GM06990 (cell line): ENCODE measurements at regions not wholly inside any gene's neighbourhood (a gene's known extent, or its start where the extent isn't known, plus 50 kb on each side); places are given as distances from the start of the nearest gene placed in this dataset.
A peak's percentile ranks its signal among the peaks of the same experiment; 100 is the strongest.

ENCODE experiments used
- DNase-seq: peaks from one replicate; pipeline ENCODE4 v3.0.0-alpha.2; 2011; ENCODE audit not compliant: insufficient read length; ENCODE audit errors: extremely low read depth
- H3K27me3 ChIP-seq: replicated peaks from 2 replicates; pipeline ENCODE4 v1.6.0; 2011; ENCODE audit warnings: low read length; ENCODE audit not compliant: control insufficient read depth, insufficient read depth
- H3K36me3 ChIP-seq: 2 replicates; pipeline ENCODE4 v1.5.1; 2011; ENCODE audit warnings: low read length; ENCODE audit not compliant: control insufficient read depth, insufficient read depth
- H3K4me3 ChIP-seq: replicated peaks from 2 replicates; pipeline ENCODE4 v1.5.1; 2011; ENCODE audit warnings: low read depth, mild to moderate bottlenecking, control low read depth, low read length
- TF ChIP-seq, protein P1 (sequence below): IDR thresholded peaks from 2 replicates; pipeline ENCODE4 v1.5.1; 2011; ENCODE audit warnings: low read length, control low read depth, mild to moderate bottlenecking, inconsistent platforms; ENCODE audit not compliant: insufficient read depth, poor library complexity, severe bottlenecking

DNA sequence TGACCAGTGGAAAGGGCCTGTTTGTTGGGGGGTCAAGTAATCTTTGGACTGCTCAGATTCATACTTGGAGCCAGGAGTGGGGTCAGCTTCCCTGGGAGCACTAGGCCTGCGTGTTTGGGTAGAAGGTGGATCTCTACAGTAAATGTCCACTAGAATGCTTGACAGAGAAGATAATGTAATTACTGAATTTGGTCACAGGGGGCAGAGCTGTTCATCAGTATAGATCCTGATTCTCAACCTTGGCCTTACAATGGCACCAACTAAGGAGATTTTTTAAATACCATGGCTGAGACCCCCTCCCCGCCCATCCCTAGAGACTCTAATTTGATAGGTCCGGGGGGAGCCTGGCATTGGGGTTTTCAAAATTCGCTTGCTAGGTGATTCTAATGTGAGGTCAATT lies 217.5 kb upstream of the PLXNA2 start:
- TF ChIP-seq, protein P1, sequence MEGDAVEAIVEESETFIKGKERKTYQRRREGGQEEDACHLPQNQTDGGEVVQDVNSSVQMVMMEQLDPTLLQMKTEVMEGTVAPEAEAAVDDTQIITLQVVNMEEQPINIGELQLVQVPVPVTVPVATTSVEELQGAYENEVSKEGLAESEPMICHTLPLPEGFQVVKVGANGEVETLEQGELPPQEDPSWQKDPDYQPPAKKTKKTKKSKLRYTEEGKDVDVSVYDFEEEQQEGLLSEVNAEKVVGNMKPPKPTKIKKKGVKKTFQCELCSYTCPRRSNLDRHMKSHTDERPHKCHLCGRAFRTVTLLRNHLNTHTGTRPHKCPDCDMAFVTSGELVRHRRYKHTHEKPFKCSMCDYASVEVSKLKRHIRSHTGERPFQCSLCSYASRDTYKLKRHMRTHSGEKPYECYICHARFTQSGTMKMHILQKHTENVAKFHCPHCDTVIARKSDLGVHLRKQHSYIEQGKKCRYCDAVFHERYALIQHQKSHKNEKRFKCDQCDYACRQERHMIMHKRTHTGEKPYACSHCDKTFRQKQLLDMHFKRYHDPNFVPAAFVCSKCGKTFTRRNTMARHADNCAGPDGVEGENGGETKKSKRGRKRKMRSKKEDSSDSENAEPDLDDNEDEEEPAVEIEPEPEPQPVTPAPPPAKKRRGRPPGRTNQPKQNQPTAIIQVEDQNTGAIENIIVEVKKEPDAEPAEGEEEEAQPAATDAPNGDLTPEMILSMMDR, result peak; percentile 37
- no peak for DNase-seq
- Histone ChIP-seq H3K36me3 (no peaks in the 10 kb centered on the region), H3K4me3 (no peak overlapping the region), H3K27me3 (no peaks in the 10 kb centered on the region)

DNA sequence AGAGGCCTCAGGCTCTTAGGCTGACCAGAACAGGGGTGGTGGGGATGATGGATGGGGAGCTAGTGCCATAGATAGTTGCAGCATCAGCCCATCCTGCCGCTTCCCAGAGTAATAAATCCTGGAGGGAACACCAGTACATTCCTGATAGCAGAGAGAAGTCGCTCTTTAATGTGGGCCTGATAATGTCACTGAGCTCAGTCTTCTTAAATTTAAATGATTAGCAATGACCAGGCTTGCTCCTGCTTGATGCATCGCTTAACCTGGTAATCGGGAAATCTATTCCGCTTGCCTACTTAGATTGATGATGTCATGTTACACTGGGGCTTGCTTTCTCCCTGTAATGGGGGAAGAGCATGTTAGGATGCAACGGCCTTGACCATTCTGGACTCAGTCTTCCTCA lies 218.6 kb upstream of the PLXNA2 start:
- TF ChIP-seq, protein P1, result no peak
- Histone ChIP-seq H3K4me3 (no peak overlapping the region), H3K27me3 (no peaks in the 10 kb centered on the region), H3K36me3 (no peaks in the 10 kb centered on the region)
- no peak for DNase-seq

DNA sequence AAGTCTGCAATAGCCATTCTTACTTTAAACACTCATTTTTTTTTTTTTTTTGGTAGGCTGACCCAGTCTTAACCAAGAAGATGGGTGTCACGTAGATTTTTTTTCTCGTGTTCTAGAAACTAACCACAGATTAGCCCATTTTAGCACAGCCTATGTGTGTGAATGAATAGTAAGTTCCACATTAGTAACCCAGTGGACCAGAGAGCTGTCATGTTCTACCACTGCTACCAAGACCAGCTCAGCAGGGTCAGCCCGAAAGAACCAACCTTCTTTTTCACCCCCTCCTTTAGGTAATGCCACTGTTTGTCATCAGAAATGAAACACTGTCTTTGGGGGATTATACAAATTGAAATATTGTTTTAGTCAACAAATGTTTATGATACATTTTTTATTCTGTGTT lies 221.1 kb upstream of the PLXNA2 start:
- Histone ChIP-seq H3K27me3 (no peaks in the 10 kb centered on the region), H3K4me3 (no peak overlapping the region), H3K36me3 (no peaks in the 10 kb centered on the region)
- TF ChIP-seq, protein P1, result no peak
- no peak for DNase-seq

DNA sequence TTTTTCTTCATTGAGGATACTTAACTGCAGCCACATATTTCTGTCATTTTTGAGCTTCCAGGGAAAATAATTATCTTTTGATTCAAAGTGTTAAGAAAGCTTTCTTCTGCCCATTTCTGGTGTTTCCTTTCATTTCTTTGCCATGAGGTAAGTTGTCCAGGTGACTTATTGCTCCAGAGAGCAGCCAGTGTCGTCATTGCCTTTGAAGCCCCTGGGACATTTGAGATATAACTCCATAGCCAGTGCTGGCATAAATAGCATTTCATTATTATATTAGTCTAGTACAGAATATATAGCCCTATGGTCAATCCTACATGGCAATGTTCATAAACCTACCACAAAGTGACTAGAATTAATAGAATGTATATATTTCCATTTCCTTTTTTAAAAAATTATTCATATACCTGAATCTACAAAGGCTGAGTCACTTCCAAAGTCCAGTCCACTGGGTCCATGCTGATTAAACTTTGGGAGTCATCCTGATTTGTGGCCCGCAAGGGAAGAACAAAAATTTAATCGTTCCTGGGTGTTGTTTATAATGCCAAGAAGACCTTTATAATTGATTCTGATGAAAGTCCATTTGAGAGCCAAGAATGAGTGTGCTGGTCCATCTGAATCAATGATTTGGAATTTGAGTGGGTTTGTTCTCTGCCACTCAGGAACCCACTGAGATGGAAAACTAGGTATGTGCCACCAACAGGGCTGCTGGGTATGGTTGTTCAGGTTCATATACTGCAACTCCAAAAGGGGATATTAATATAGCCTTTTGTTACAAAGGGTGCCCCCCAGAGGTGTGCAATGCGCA lies 221.8 kb upstream of the PLXNA2 start:
- Histone ChIP-seq H3K4me3 (no peak overlapping the region), H3K36me3 (no peaks in the 10 kb centered on the region), H3K27me3 (no peaks in the 10 kb centered on the region)
- TF ChIP-seq, protein P1, result peak; percentile 17
- no peak for DNase-seq

DNA sequence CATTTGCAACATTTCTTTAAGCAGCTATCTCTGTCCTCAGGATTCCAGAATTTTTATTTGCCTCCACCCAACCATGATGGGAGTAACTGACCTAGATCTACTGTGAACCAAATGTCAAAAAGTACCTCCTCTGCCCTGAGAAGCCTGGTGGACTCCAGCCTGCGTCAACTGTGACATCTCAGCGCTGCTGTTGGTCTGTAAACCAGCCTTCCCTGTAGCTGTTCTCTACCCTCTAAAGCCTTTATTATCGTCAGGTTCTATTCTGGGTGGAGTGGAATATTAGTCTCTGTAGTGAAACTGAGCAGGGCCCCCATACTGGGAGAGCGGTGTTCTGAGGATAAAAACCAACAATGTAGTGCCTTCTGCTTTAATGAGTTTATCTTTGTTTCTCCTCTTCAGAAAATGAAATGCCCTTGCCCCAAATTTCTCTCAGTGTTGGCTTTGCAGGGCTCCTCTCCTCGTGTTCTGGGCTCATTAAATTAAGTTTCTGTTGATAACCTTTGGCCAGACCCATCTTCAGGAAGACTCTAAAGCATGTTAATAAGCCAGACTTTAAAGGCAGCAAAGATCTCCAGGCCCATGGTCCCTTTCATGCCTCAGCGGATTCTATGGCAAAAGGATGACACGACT lies 223.1 kb upstream of the PLXNA2 start:
- no peaks in the 10 kb centered on the region for H3K36me3 ChIP-seq
- no peaks in the 10 kb centered on the region for H3K27me3 ChIP-seq
- TF ChIP-seq, protein P1, result no peak
- DNase-seq, result no peak
- no peak overlapping the region for H3K4me3 ChIP-seq
